ENCODE measurements at regions not wholly inside any gene's neighbourhood (a gene's known extent, or its start where the extent isn't known, plus 50 kb on each side); places are given as distances from the start of the nearest gene placed in this dataset.

- Histone ChIP-seq H3K9me3 (ENCODE audit: control insufficient read depth, insufficient read depth, low read length) (no peaks in the 10 kb centered on the region), H3K27ac (ENCODE audit: low read depth, low read length) (no peak overlapping the region), H3K27me3 (ENCODE audit: control insufficient read depth, low read length) (no peaks in the 10 kb centered on the region), H3K4me3 (ENCODE audit: low read length) (no peak overlapping the region), H3F3A (ENCODE audit: control insufficient read depth, insufficient read depth) (no peaks in the 10 kb centered on the region), H3K79me2 (ENCODE audit: control insufficient read depth, low read length) (no peaks in the 10 kb centered on the region), H4K20me1 (ENCODE audit: control insufficient read depth, insufficient read depth, low read depth, low read length) (no peaks in the 10 kb centered on the region), H3K36me3 (ENCODE audit: control insufficient read depth, low read length) (no peaks in the 10 kb centered on the region), H3K4me1 (ENCODE audit: control insufficient read depth, low read length) (no peaks in the 10 kb centered on the region), H3K4me2 (ENCODE audit: low read length) (no peak overlapping the region), H3K9me2 (replicated peaks; ENCODE audit: control insufficient read depth, low read length) (no peaks in the 10 kb centered on the region)
- TF ChIP-seq EZH2phosphoT487 (IDR thresholded peaks at IDR 0.05; ENCODE audit: borderline replicate concordance, low read length) (no peak), CTCF (IDR thresholded peaks at IDR 0.05; ENCODE audit: low read depth, low read length, poor library complexity, severe bottlenecking) (no peak)
These were observed 265.6 kb downstream of the TMX3 start for GRCh38 chr18:68449292-68449691.

DNA sequence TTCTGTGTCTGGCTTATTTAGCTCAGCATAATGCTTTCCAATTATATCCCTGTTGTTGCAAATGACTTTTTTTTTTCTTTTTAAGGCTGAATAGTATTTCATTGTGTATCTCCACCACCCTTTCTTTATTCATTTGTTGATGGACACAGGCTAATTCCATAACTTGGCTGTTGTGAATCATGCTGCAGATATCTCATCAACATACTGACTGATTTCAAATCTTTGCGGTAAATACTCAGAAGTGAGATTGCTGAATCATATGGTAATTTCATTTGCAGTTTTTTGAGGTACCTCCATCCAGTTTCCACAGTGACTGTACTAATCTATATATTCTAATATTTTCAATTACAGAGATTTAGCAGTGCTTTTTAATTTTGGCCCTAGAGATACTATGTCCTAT lies 266.2 kb downstream of the TMX3 start:
- no peaks in the 10 kb centered on the region for H3K9me2 ChIP-seq (replicated peaks; ENCODE audit: control insufficient read depth, low read length)
- no peaks in the 10 kb centered on the region for H3K79me2 ChIP-seq (ENCODE audit: control insufficient read depth, low read length)
- H4K20me1 ChIP-seq (ENCODE audit: control insufficient read depth, insufficient read depth, low read depth, low read length), result no peaks in the 10 kb centered on the region
- H3K4me3 ChIP-seq (ENCODE audit: low read length), result no peak overlapping the region
- H3K27ac ChIP-seq (ENCODE audit: low read depth, low read length), result no peak overlapping the region
- no peak overlapping the region for H3K4me2 ChIP-seq (ENCODE audit: low read length)
- no peaks in the 10 kb centered on the region for H3K4me1 ChIP-seq (ENCODE audit: control insufficient read depth, low read length)
- H3K36me3 ChIP-seq (ENCODE audit: control insufficient read depth, low read length), result no peaks in the 10 kb centered on the region
- H3K27me3 ChIP-seq (ENCODE audit: control insufficient read depth, low read length), result no peaks in the 10 kb centered on the region
- H3K9me3 ChIP-seq (ENCODE audit: control insufficient read depth, insufficient read depth, low read length), result no peaks in the 10 kb centered on the region
- H3F3A ChIP-seq (ENCODE audit: control insufficient read depth, insufficient read depth), result no peaks in the 10 kb centered on the region
- TF ChIP-seq EZH2phosphoT487 (IDR thresholded peaks at IDR 0.05; ENCODE audit: borderline replicate concordance, low read length), result no peak
- TF ChIP-seq CTCF (IDR thresholded peaks at IDR 0.05; ENCODE audit: low read depth, low read length, poor library complexity, severe bottlenecking), result no peak

DNA sequence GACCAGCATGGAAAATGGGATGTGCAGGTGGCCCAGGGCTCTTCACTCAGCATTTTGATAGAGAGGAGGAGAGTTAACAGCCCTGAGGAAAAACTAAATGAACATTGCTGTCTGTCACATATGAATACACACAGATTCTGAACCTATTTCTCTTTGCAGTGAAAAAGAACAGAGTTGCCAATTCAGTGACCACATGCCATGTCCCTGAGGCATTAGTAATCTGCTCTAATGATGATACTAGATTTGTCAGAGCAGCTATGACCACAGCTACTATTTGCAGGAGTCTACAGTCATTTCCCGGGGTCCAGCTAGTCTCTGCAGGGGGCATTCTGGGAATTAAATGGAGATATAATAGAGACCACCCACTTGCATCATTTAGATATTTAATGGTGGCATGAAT lies 267.6 kb downstream of the TMX3 start:
- no peak overlapping the region for H3K4me3 ChIP-seq (ENCODE audit: low read length)
- H3F3A ChIP-seq (ENCODE audit: control insufficient read depth, insufficient read depth), result no peaks in the 10 kb centered on the region
- H3K36me3 ChIP-seq (ENCODE audit: control insufficient read depth, low read length), result no peaks in the 10 kb centered on the region
- no peaks in the 10 kb centered on the region for H3K27me3 ChIP-seq (ENCODE audit: control insufficient read depth, low read length)
- H3K79me2 ChIP-seq (ENCODE audit: control insufficient read depth, low read length), result no peaks in the 10 kb centered on the region
- no peak overlapping the region for H3K4me2 ChIP-seq (ENCODE audit: low read length)
- H3K9me3 ChIP-seq (ENCODE audit: control insufficient read depth, insufficient read depth, low read length), result no peaks in the 10 kb centered on the region
- no peaks in the 10 kb centered on the region for H3K9me2 ChIP-seq (replicated peaks; ENCODE audit: control insufficient read depth, low read length)
- no peak for TF ChIP-seq EZH2phosphoT487 (IDR thresholded peaks at IDR 0.05; ENCODE audit: borderline replicate concordance, low read length)
- no peak for TF ChIP-seq CTCF (IDR thresholded peaks at IDR 0.05; ENCODE audit: low read depth, low read length, poor library complexity, severe bottlenecking)
- H3K4me1 ChIP-seq (ENCODE audit: control insufficient read depth, low read length), result no peaks in the 10 kb centered on the region
- no peak overlapping the region for H3K27ac ChIP-seq (ENCODE audit: low read depth, low read length)
- H4K20me1 ChIP-seq (ENCODE audit: control insufficient read depth, insufficient read depth, low read depth, low read length), result no peaks in the 10 kb centered on the region
